Tibial nerve (tissue), 4 donors: ENCODE measurements at regions not wholly inside any gene's neighbourhood (a gene's known extent, or its start where the extent isn't known, plus 50 kb on each side); places are given as distances from the start of the nearest gene placed in this dataset.

Experiments
- DNase-seq, 2 donors: peaks; one replicate each; pipeline ENCODE4 v3.0.0-alpha.2; 2019; ENCODE audit warnings: low spot score in 2 of 2
- H3K27ac ChIP-seq, 4 donors: fragments of 200-600 bp; sonication (generic) in 3 of 4; one replicate each; pipeline ENCODE4 v1.5.1; 2017 to 2019; ENCODE audit warnings: mild to moderate bottlenecking in 1 of 4
- H3K27me3 ChIP-seq, 2 donors: fragments of 200-600 bp; sonication (generic) in 1 of 2; one replicate each; pipeline versions ENCODE4 v1.5.1 to v1.6.0; 2017 to 2019
- H3K36me3 ChIP-seq, 3 donors: fragments of 200-600 bp; sonication (generic); one replicate each; pipeline ENCODE4 v1.5.1; 2018 to 2019
- H3K4me1 ChIP-seq, 4 donors: fragments of 200-600 bp; sonication (generic) in 3 of 4; one replicate each; pipeline ENCODE4 v1.5.1; 2017 to 2019
- H3K4me3 ChIP-seq, 4 donors: fragments of 200-600 bp; sonication (generic) in 3 of 4; one replicate each; pipeline ENCODE4 v1.5.1; 2017 to 2019; ENCODE audit warnings: mild to moderate bottlenecking in 1 of 4, moderate library complexity in 1 of 4
- H3K9me3 ChIP-seq, 4 donors: fragments of 200-600 bp; sonication (generic) in 3 of 4; one replicate each; pipeline ENCODE4 v1.5.1; 2017 to 2019
- EP300 ChIP-seq, 2 donors: sonication (generic); formaldehyde crosslinking; IDR thresholded peaks; one replicate each; pipeline ENCODE4 v1.6.1; 2017; ENCODE audit warnings: antibody characterized with exemption in 2 of 2, mild to moderate bottlenecking in 1 of 2
- POLR2A ChIP-seq, 2 donors: fragments of 450-650 bp; IDR thresholded peaks; one replicate each; pipeline ENCODE4 v1.6.1; 2017; ENCODE audit warnings: antibody characterized with exemption in 2 of 2, mild to moderate bottlenecking in 2 of 2, moderate library complexity in 2 of 2
- WGBS, 2 donors: methylation state at CpG; one replicate each; pipeline ENCODE4 v1.1.5; 2018; 5-methylcytosine and 5-hydroxymethylcytosine counted together
- TF ChIP-seq, protein P1 (sequence below), 5 experiments: fragments of 200-600 bp in 3 of 5; fragments of 450-650 bp in 2 of 5; sonication (generic) in 3 of 5; IDR thresholded peaks; one replicate each; pipeline ENCODE4 v1.5.1; 2016 to 2019; ENCODE audit warnings: antibody characterized with exemption in 5 of 5, mild to moderate bottlenecking in 3 of 5, moderate library complexity in 2 of 5

DNA sequence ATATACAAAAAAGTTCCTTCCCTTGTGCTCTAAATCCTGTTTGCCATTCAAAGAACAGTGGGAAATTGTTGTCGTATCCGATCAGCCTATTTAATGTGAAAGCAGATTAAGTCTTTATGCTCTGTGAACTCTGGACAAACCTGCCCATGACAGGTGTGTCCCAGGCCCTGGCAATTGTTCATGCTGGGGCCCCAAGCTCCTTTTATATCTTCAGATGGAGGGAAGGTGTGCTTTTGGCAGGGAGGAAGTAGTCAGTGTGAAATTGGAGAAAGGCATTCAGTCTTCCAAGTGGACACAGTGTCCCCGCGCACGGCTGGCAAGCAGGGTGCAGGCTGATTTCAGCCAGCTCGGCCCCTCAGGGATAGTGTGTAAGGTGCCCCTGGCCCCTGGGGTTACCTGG is 135.1 kb upstream of the F3 start:
- TF ChIP-seq POLR2A (IDR thresholded peaks at IDR 0.05): no peak
- TF ChIP-seq, protein P1, sequence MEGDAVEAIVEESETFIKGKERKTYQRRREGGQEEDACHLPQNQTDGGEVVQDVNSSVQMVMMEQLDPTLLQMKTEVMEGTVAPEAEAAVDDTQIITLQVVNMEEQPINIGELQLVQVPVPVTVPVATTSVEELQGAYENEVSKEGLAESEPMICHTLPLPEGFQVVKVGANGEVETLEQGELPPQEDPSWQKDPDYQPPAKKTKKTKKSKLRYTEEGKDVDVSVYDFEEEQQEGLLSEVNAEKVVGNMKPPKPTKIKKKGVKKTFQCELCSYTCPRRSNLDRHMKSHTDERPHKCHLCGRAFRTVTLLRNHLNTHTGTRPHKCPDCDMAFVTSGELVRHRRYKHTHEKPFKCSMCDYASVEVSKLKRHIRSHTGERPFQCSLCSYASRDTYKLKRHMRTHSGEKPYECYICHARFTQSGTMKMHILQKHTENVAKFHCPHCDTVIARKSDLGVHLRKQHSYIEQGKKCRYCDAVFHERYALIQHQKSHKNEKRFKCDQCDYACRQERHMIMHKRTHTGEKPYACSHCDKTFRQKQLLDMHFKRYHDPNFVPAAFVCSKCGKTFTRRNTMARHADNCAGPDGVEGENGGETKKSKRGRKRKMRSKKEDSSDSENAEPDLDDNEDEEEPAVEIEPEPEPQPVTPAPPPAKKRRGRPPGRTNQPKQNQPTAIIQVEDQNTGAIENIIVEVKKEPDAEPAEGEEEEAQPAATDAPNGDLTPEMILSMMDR (IDR thresholded peaks at IDR 0.05): no peak
- TF ChIP-seq EP300 (IDR thresholded peaks at IDR 0.05): no peak
- no peak overlapping the region for H3K27ac ChIP-seq
- WGBS, 2 donors: 69 to 85% methylated on average over 6 of the region's 6 CpGs
- no peaks in the 10 kb centered on the region for H3K9me3 ChIP-seq
- H3K27me3 ChIP-seq: no peaks in the 10 kb centered on the region
- no peak overlapping the region for H3K4me3 ChIP-seq
- no peak for DNase-seq
- peaks cover 0 to 17% (median 0%) of the 10 kb centered on the region in 4 donors for H3K4me1 ChIP-seq
- no peaks in the 10 kb centered on the region for H3K36me3 ChIP-seq

DNA sequence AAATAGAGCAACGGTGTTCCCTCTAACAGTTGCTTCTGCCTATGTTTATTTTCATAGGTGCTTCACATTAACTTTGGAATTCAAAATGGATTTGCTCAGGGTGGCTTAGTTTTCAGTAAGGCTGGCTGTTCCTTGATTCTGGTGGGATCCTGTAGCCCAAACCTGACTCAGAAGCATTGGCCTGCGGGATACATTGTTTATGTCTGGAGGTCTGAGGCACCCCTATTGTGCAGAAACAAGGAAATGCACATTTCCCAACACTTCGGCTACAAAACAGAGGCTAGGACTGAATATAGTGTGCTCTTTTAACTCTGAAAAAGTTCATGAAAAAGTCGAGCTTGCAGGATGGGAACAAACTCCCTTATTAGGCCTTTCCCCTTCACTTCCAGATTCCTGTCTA is 133.8 kb upstream of the F3 start:
- 40 to 51% methylated on average over 4 of the region's 4 CpGs for WGBS, 2 donors
- TF ChIP-seq EP300 (IDR thresholded peaks at IDR 0.05): no peak
- TF ChIP-seq, protein P1 (IDR thresholded peaks at IDR 0.05): no peak
- TF ChIP-seq POLR2A (IDR thresholded peaks at IDR 0.05): no peak
- no peak overlapping the region for H3K4me3 ChIP-seq
- no peak overlapping the region for H3K27ac ChIP-seq
- no peaks in the 10 kb centered on the region for H3K36me3 ChIP-seq
- DNase-seq: no peak
- no peaks in the 10 kb centered on the region for H3K27me3 ChIP-seq
- H3K4me1 ChIP-seq: peaks cover 0 to 17% (median 0%) of the 10 kb centered on the region in 4 donors
- no peaks in the 10 kb centered on the region for H3K9me3 ChIP-seq

DNA sequence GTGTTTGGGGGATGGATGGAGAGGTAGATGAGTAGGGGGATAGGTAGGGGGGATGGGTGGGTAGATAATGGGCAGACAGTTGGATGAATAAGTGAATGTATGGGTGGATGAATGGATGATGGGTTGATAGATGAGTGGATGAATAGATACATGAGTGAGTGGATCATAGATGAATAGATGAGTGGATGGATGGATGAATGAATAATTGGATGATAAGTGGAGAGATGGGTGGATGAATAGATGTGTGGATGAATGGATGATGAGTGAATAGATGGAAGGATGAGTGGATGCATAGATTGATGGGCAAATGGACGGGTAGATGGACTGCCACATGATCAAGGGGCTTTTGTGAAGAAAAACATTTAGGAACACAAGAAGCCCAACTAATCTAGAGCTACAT is 133.3 kb upstream of the F3 start:
- no peak overlapping the region for H3K27ac ChIP-seq
- 93 to 94% methylated on average over 1 of the region's 1 CpG for WGBS, 2 donors

DNA sequence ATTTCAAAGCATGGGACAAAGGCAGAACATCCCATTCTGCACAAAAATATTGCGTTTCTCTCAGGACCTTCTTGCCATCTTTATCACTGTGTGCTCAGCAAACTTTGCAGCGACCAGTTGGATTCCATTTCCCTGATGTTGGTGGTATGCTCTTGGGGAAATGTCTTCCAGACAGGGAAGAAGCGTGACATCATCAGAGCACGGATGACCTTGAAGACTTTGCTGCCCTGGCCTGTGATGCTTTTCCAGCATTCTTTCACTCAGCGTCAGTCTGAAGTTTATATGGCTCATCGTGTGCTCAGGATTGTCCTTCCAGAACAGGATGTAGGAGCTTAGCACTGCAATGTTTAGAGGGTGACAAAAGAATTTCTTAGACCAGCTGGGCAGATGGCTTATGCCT is 131.4 kb upstream of the F3 start:
- no peaks in the 10 kb centered on the region for H3K36me3 ChIP-seq
- H3K9me3 ChIP-seq: no peaks in the 10 kb centered on the region
- no peaks in the 10 kb centered on the region for H3K4me1 ChIP-seq
- 78 to 83% methylated on average over 6 of the region's 6 CpGs for WGBS, 2 donors
- no peak overlapping the region for H3K27ac ChIP-seq
- no peak overlapping the region for H3K4me3 ChIP-seq
- H3K27me3 ChIP-seq: no peaks in the 10 kb centered on the region
- no peak for DNase-seq
- TF ChIP-seq, protein P1 (IDR thresholded peaks at IDR 0.05): no peak
- no peak for TF ChIP-seq EP300 (IDR thresholded peaks at IDR 0.05)
- TF ChIP-seq POLR2A (IDR thresholded peaks at IDR 0.05): no peak

More for the DNA sequence above, 133.3 kb upstream of the F3 start:
- Histone ChIP-seq H3K27me3 (no peaks in the 10 kb centered on the region), H3K9me3 (no peaks in the 10 kb centered on the region), H3K36me3 (no peaks in the 10 kb centered on the region), H3K4me3 (no peak overlapping the region), H3K4me1 (peaks cover 0 to 15% (median 0%) of the 10 kb centered on the region in 4 donors)
- DNase-seq: no peak
- TF ChIP-seq, protein P1 (IDR thresholded peaks at IDR 0.05): no peak
- no peak for TF ChIP-seq EP300 (IDR thresholded peaks at IDR 0.05)
- no peak for TF ChIP-seq POLR2A (IDR thresholded peaks at IDR 0.05)

DNA sequence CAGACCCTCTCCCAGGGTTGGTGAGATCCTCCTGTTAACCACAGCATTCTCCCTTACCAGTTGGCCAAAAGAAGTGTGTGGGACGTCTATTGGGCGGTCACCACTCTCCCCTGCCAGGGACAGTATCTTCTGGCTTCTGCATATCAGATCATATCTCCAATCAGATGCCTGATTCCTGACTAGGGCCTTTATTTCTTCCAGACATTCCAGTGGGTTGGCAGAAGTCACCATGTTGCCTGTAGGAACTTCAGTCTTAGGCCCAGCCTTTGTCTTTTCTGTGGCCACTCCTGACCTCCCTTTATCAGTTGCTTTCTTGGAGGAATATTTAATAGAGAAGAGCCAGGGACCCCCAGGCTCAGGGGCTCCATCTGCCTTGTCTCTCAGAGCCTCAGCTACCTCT is 130.4 kb upstream of the F3 start:
- no peak for DNase-seq
- TF ChIP-seq EP300 (IDR thresholded peaks at IDR 0.05): no peak
- TF ChIP-seq, protein P1 (IDR thresholded peaks at IDR 0.05): no peak
- no peak for TF ChIP-seq POLR2A (IDR thresholded peaks at IDR 0.05)
- Histone ChIP-seq H3K27me3 (no peaks in the 10 kb centered on the region), H3K27ac (no peak overlapping the region), H3K36me3 (no peaks in the 10 kb centered on the region), H3K4me3 (no peak overlapping the region), H3K4me1 (no peaks in the 10 kb centered on the region), H3K9me3 (no peaks in the 10 kb centered on the region)
- WGBS, 2 donors: 95 to 100% methylated on average over 2 of the region's 2 CpGs
